Lower leg skin (tissue), 4 donors: ENCODE measurements at regions not wholly inside any gene's neighbourhood (a gene's known extent, or its start where the extent isn't known, plus 50 kb on each side); places are given as distances from the start of the nearest gene placed in this dataset.
"Not testable (repeated sequence)": the region's sequence is repeated elsewhere in the genome, so short reads cannot be mapped to it uniquely, and the experiment has no call there.

Source experiments
- DNase-seq, 2 donors: peaks; one replicate each; pipeline ENCODE4 v3.0.0-alpha.2; 2019; ENCODE audit warnings: low spot score in 2 of 2
- H3K4me3 ChIP-seq: fragments of 200-600 bp; sonication (generic); 2 replicates; pipeline ENCODE4 v1.5.1; 2017; ENCODE audit warnings: mild to moderate bottlenecking, low read depth; ENCODE audit not compliant: poor library complexity, severe bottlenecking
- CTCF ChIP-seq, 3 donors: fragments of 450-650 bp; IDR thresholded peaks; one replicate each; pipeline ENCODE4 v1.5.1; 2016; ENCODE audit warnings: antibody characterized with exemption in 3 of 3, mild to moderate bottlenecking in 3 of 3, moderate library complexity in 2 of 3
- POLR2A ChIP-seq, 2 donors: fragments of 450-650 bp; IDR thresholded peaks; one replicate each; pipeline ENCODE4 v1.6.1; 2016 to 2017; ENCODE audit warnings: antibody characterized with exemption in 2 of 2, mild to moderate bottlenecking in 1 of 2, moderate library complexity in 1 of 2
- WGBS, 2 donors: methylation state at CpG; one replicate each; pipeline ENCODE4 v1.1.5; 2018; 5-methylcytosine and 5-hydroxymethylcytosine counted together
- intact Hi-C: fragments of 100-400 bp; cut with DNase I; formaldehyde crosslinking; loops from one replicate; pipeline ENCODE4 v1.15.0; 2023; ENCODE audit warnings: low total_unique reads

DNA sequence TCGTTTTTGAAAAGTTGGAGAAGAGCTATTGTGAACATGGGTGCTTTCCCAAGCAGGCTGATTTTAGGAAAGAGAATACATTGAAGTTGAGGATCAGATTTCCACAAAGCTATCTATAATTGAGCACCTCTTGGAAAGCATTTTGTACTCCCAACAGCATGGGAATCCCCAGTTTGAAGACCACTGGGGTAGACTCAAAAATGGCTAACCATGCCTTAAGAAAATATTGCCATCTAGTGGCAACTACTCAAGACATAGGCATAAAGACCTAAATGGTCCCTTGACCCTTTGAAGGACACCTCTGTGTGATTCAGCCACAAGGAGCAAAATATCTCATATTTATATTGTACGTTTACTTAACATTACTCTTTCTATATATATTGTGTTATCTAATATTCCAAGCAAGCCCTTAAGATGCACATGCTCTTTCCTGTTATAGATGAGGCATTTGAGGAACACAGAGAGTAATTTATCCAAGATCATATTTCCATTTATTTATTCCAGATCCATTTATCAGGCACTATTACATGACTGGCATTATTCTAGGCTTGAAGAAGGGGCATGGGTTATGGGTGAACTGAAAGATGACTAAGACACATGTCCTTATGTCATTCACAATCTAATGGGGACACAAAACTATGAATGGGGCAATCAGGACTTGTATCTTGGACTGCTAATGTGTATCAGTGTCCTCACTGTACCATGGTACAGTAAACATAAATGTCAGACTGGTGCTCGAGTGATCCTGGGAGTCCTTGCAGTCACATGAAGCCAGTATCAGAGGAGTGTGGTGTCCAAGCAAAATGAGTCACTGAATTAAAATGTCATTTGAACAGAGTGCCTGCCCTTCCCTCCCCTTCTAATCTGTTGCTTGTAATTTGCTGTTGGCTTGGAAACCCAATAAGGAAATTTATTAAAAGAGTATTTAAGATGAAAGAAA lies 121.0 kb upstream of the XPO1 start:
- H3K4me3 ChIP-seq, result no peak overlapping the region
- intact Hi-C loops, result no loop called here
- 47 to 54% methylated on average over 3 of the region's 3 CpGs for WGBS, 2 donors
- TF ChIP-seq POLR2A (IDR thresholded peaks at IDR 0.05) (no peak), CTCF (IDR thresholded peaks at IDR 0.05) (no peak)
- DNase-seq, result no peak

GRCh38 chr2:61649946-61650345 lies 111.8 kb upstream of the XPO1 start:
- WGBS, 2 donors, result 91% methylated on average over 3 of the region's 3 CpGs
- H3K4me3 ChIP-seq, DNase-seq, intact Hi-C loops: not testable (repeated sequence)

DNA sequence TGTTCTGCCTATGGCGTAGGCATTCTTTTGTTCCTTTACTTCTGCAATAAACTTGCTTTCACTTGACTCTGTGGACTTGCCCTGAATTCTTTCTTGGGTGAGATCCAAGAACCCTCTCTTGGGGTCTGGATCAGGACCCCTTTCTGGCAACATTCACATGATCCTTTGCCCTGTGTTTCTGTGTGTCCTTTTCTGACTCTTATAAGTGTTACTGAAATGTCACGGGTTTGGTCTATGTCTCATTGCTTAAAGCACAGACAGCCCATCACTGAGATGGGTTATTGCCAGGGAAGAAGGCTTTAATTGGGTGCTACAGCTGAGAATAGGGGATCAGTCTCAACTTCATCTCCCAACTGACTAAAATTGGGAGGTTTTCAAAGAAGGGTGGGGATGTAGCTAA lies 110.9 kb upstream of the XPO1 start:
- intact Hi-C loops, result no loop called here
- TF ChIP-seq POLR2A (IDR thresholded peaks at IDR 0.05) (no peak), CTCF (IDR thresholded peaks at IDR 0.05) (no peak)
- no peak overlapping the region for H3K4me3 ChIP-seq
- WGBS, 2 donors, result 85 to 87% methylated on average over 2 of the region's 2 CpGs
- DNase-seq, result no peak

DNA sequence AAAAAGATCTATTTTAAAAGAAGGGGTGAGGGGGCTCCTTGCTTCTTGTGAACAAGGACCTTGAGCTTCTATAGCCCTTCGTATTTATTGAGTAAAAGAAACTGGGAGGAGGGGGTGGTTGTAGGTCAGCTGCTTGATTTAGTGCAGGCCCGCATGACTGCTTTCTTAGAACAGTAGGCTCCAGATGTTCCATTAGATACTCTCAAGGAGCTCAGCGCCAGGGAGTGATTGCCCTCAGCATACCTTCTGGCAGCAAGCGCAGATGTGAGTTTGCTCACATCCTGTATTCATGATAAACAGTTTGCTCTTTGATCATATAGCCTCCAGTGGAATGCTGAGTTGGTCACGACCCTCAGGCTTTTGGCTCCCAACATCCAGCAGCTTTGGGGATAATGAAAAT lies 108.9 kb upstream of the XPO1 start:
- intact Hi-C loops, result no loop called here
- 75% methylated on average over 5 of the region's 5 CpGs for WGBS, 2 donors
- H3K4me3 ChIP-seq, result no peak overlapping the region
- no peak for TF ChIP-seq POLR2A (IDR thresholded peaks at IDR 0.05)
- no peak for TF ChIP-seq CTCF (IDR thresholded peaks at IDR 0.05)
- DNase-seq, result no peak

GRCh38 chr2:61645911-61646310 lies 107.8 kb upstream of the XPO1 start:
- intact Hi-C loops, result no loop called here
- 69 to 72% methylated on average over 1 of the region's 1 CpG for WGBS, 2 donors
- TF ChIP-seq POLR2A (IDR thresholded peaks at IDR 0.05) (no peak), CTCF (IDR thresholded peaks at IDR 0.05) (no peak)
- H3K4me3 ChIP-seq, result no peak overlapping the region
- DNase-seq, result no peak

DNA sequence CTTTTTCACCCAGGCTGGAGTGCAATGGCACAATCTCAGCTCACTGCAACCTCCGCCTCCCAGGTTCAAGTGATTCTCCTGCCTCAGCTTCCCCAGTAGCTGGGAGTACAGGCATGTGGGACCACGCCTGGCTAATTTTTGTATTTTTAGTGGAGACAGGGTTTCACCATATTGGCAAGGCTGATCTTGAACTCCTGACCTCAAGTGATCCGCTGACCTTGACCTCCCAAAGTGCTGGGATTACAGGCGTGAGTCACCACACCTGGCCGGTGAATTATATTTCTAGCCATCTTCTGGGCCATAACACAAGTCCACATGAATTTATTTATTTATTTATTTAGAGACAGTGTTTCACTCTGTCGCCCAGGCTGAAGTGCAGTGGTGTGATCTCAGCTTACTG lies 105.0 kb upstream of the XPO1 start:
- DNase-seq, intact Hi-C loops, H3K4me3 ChIP-seq: not testable (repeated sequence)
- WGBS, 2 donors, result 90 to 98% methylated on average over 6 of the region's 6 CpGs

GRCh38 chr2:61640406-61640805 lies 102.2 kb upstream of the XPO1 start:
- no peak overlapping the region for H3K4me3 ChIP-seq
- WGBS, 2 donors, result 90 to 98% methylated on average over 2 of the region's 2 CpGs
- no peak for DNase-seq
- TF ChIP-seq POLR2A (IDR thresholded peaks at IDR 0.05), result no peak
- TF ChIP-seq CTCF (IDR thresholded peaks at IDR 0.05), result no peak
- intact Hi-C loops, result no loop called here
